ENCODE measurements at regions not wholly inside any gene's neighbourhood (a gene's known extent, or its start where the extent isn't known, plus 50 kb on each side); places are given as distances from the start of the nearest gene placed in this dataset.

GRCh38 chr5:133753856-133754255 lies 141.5 kb upstream of the FSTL4 start:
- no peak for DNase-seq (ENCODE audit: low read depth, low spot score)
- Histone ChIP-seq H3K36me3 (ENCODE audit: control insufficient read depth in 2 of 2, insufficient read depth in 2 of 2, low read length in 1 of 2) (no peaks in the 10 kb centered on the region), H3K4me1 (ENCODE audit: control insufficient read depth, insufficient read depth, low read length) (no peaks in the 10 kb centered on the region), H3K4me2 (ENCODE audit: control insufficient read depth, insufficient read depth) (no peak overlapping the region), H3K4me3 (no peak overlapping the region), H2AFZ (ENCODE audit: control insufficient read depth, low read depth, low read length) (no peak overlapping the region), H3K27ac (ENCODE audit: control insufficient read depth, insufficient read depth) (no peak overlapping the region), H3K27me3 (replicated peaks in 1 of 2; ENCODE audit: control insufficient read depth in 2 of 2, insufficient read depth in 2 of 2, low read length in 1 of 2) (no peaks in the 10 kb centered on the region; a peak in 3 of 4 replicates), H4K20me1 (ENCODE audit: control insufficient read depth, insufficient read depth) (no peaks in the 10 kb centered on the region), H3K9me3 (replicated peaks; ENCODE audit: control insufficient read depth, insufficient read depth, low read length) (no peaks in the 10 kb centered on the region), H3K9ac (ENCODE audit: control insufficient read depth, insufficient read depth, low read length) (no peak overlapping the region), H3K79me2 (ENCODE audit: control insufficient read depth, insufficient read depth, low read length) (no peaks in the 10 kb centered on the region)
- no TSS peak for BruUV-seq (replicated peaks)
- FAIRE-seq = no peak
- ChIA-PET SMC1A (ENCODE audit: uncharacterized antibody, unreplicated experiment) (interaction anchor here (1.0 to 4.2 kb wide), 11 partner anchors 11 to 201 kb away, joined by 3 to 51 read pairs (median 4); no protein-coding TSS in a partner anchor), POLR2A (no interaction called here), RAD21 (ENCODE audit: unreplicated experiment) (interaction anchor here (1.3 to 3.8 kb wide), 7 partner anchors 8 to 330 kb away, joined by 3 to 43 read pairs (median 5); no protein-coding TSS in a partner anchor), CTCF (interaction anchor here (1.0 to 8.8 kb wide), 9 partner anchors 9 to 225 kb away, joined by 3 to 156 read pairs (median 3); no protein-coding TSS in a partner anchor)
- TF ChIP-seq NFIC (IDR thresholded peaks at IDR 0.05; ENCODE audit: low read depth, low read length) (no peak), RFX5 (IDR thresholded peaks at IDR 0.05; ENCODE audit: low read depth, low read length) (no peak), PML (IDR thresholded peaks at IDR 0.05; ENCODE audit: low read length) (no peak), MLLT1 (IDR thresholded peaks at IDR 0.05) (no peak), MEF2B (IDR thresholded peaks at IDR 0.05; ENCODE audit: partially characterized antibody, poor library complexity, severe bottlenecking) (no peak), SREBF2 (IDR thresholded peaks at IDR 0.05; ENCODE audit: low read length) (no peak), RBBP5 (conservative IDR thresholded peaks at IDR 0.05) (no peak), NR2C1 (IDR thresholded peaks at IDR 0.05) (no peak), CREB1 (IDR thresholded peaks at IDR 0.05; ENCODE audit: low read depth) (no peak), CEBPB (IDR thresholded peaks at IDR 0.05; ENCODE audit: borderline replicate concordance in 1 of 2, low read depth in 2 of 2, low read length in 2 of 2) (no peak), SP1 (IDR thresholded peaks at IDR 0.05; ENCODE audit: low read depth, low read length) (no peak), ZBTB4 (CRISPR knock-in tag; IDR thresholded peaks at IDR 0.05) (no peak), BCL11A (IDR thresholded peaks at IDR 0.05; ENCODE audit: low read depth, low read length) (no peak), TARDBP (IDR thresholded peaks at IDR 0.05; ENCODE audit: borderline replicate concordance) (no peak), DPF2 (IDR thresholded peaks at IDR 0.05) (no peak), EED (IDR thresholded peaks at IDR 0.05; ENCODE audit: low read depth) (no peak)
- 34% methylated on average over 3 of the region's 3 CpGs for WGBS (ENCODE audit: insufficient coverage, insufficient replicate concordance, low lambda C conversion rate, missing lambda C conversion rate)
- ATAC-seq = no peak
- intact Hi-C loops (cut with micrococcal nuclease; ENCODE audit: unreplicated experiment) (loop anchor here (1.0 to 5.0 kb wide), 2 partner anchors 115 to 188 kb away; no protein-coding TSS in a partner anchor), in situ Hi-C loops (cut with MboI) (no loop called here)
